ENCODE measurements at regions not wholly inside any gene's neighbourhood (a gene's known extent, or its start where the extent isn't known, plus 50 kb on each side); places are given as distances from the start of the nearest gene placed in this dataset.
A peak's percentile ranks its signal among the peaks of the same experiment; 100 is the strongest.

DNA sequence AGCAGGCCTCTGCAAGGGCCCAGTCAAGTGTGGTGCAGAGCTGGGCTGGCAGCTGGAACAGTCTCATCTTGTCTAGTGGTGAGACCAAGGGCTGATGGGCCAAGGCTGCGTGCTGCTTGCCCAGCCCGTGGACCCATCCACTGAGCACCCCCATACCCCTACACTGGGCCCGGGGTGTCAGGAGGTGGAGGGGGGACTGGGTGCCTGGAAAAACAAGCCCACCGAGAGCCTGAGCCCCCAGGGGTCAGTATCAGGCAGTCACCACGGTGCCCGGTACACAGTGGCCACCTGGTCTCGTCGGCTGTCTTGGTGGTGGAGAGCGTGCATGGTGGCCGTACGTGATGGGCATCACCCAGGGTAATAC is 238.3 kb downstream of the SEC14L1 start:
- 97 to 98% methylated on average over 6 to 8 of the region's 11 CpGs for WGBS, 2 donors
- no peaks in the 10 kb centered on the region for H3K27me3 ChIP-seq
- peak overlapping the region in 3 of 4 donors; percentile 61 to 71 (median 62) for H3K27ac ChIP-seq
- H3K4me1 ChIP-seq = peaks cover 95 to 96% (median 96%) of the 10 kb centered on the region in 4 donors
- ATAC-seq (ENCODE audit: low FRiP score in 2 of 2) = no peak
- H3K9me3 ChIP-seq = no peaks in the 10 kb centered on the region
- H3K4me3 ChIP-seq = no peak overlapping the region
- TF ChIP-seq, protein P1, sequence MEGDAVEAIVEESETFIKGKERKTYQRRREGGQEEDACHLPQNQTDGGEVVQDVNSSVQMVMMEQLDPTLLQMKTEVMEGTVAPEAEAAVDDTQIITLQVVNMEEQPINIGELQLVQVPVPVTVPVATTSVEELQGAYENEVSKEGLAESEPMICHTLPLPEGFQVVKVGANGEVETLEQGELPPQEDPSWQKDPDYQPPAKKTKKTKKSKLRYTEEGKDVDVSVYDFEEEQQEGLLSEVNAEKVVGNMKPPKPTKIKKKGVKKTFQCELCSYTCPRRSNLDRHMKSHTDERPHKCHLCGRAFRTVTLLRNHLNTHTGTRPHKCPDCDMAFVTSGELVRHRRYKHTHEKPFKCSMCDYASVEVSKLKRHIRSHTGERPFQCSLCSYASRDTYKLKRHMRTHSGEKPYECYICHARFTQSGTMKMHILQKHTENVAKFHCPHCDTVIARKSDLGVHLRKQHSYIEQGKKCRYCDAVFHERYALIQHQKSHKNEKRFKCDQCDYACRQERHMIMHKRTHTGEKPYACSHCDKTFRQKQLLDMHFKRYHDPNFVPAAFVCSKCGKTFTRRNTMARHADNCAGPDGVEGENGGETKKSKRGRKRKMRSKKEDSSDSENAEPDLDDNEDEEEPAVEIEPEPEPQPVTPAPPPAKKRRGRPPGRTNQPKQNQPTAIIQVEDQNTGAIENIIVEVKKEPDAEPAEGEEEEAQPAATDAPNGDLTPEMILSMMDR (IDR thresholded peaks at IDR 0.05) = no peak
- TF ChIP-seq POLR2AphosphoS5 (IDR thresholded peaks at IDR 0.05) = no peak
- no peak for TF ChIP-seq POLR2A (IDR thresholded peaks at IDR 0.05)
- TF ChIP-seq EP300 (IDR thresholded peaks at IDR 0.05) = no peak
- DNase-seq = no peak
- peaks cover 0 to 5% (median 0%) of the 10 kb centered on the region in 4 donors for H3K36me3 ChIP-seq

DNA sequence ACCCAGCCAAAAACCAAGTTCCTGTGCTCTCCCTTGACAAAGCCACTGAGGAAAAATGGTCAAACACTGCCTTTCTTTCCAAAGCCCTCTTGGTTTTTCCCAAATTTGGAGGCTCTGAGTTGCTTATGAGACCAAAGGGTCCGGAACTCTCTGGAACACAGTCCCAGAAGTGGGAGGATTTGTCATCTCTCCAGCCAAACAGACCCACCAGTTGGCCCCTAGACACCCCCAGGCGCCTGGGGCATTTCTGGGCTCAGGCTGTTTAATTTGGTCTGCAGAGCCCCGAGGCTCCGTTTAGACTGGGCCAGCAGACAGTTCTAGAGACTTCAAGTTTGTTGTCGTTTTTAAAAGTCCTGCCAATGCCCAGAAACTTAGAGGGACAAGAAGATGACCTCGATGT is 239.1 kb downstream of the SEC14L1 start:
- WGBS, 2 donors = 68 to 77% methylated on average over 5 to 6 of the region's 6 CpGs
- DNase-seq = no peak
- Histone ChIP-seq H3K27me3 (no peaks in the 10 kb centered on the region), H3K4me1 (peaks cover 95 to 96% (median 96%) of the 10 kb centered on the region in 4 donors), H3K36me3 (peaks cover 0 to 5% (median 0%) of the 10 kb centered on the region in 4 donors), H3K9me3 (no peaks in the 10 kb centered on the region), H3K27ac (peak overlapping the region in 3 of 4 donors; percentile 60 to 71 (median 61)), H3K4me3 (no peak overlapping the region)
- TF ChIP-seq POLR2AphosphoS5 (IDR thresholded peaks at IDR 0.05) (no peak), POLR2A (IDR thresholded peaks at IDR 0.05) (no peak), EP300 (IDR thresholded peaks at IDR 0.05) (no peak)
- TF ChIP-seq, protein P1 (IDR thresholded peaks at IDR 0.05) = no peak
- ATAC-seq (ENCODE audit: low FRiP score in 2 of 2) = no peak

DNA sequence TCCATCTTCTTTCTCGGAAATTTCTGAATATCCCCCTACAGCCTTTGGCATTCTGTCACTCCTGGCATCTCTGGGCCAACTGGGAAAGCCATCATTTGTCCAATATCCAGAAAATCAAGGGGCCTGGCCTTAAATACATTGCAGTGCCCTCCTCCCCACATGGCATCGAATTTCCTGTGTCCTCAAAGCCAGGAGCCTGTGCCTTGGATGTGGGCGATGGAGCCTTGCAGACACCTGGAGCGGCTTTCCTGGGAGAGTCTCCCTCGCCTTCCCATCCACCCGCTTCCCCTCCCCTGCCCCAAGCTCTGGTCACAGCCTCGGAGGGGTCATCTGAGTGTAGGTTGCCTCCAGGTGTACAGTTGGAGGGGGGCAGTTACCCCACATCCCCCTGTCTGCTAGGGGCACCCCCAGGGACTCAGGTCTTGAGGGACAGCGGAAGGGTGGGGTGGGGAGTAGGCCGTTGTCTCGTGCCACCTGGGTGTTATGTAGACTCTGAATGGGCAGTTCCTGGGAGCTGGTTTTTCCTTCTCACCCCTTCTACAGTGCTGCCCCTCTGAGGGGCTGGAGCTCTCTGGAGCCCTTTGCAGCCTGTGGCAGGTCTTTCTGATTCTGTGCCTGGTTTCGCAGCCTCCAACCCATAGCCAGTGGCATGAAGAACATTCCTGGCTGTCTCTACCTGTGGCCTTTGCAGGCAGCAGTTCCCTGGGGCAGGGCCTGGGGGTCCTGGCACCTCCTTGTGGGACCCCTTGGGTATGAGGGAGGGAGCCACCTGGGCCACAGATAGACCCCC is 239.8 kb downstream of the SEC14L1 start:
- peaks cover 0 to 5% (median 0%) of the 10 kb centered on the region in 4 donors for H3K36me3 ChIP-seq
- H3K4me3 ChIP-seq = no peak overlapping the region
- ATAC-seq (ENCODE audit: low FRiP score in 2 of 2) (no peak), DNase-seq (no peak)
- H3K9me3 ChIP-seq = no peaks in the 10 kb centered on the region
- TF ChIP-seq POLR2A (IDR thresholded peaks at IDR 0.05) = no peak
- TF ChIP-seq, protein P1 (IDR thresholded peaks at IDR 0.05) = no peak
- no peak for TF ChIP-seq POLR2AphosphoS5 (IDR thresholded peaks at IDR 0.05)
- TF ChIP-seq EP300 (IDR thresholded peaks at IDR 0.05) = no peak
- WGBS, 2 donors = 74 to 96% methylated on average over 6 to 10 of the region's 11 CpGs
- peaks cover 95 to 96% (median 96%) of the 10 kb centered on the region in 4 donors for H3K4me1 ChIP-seq
- no peaks in the 10 kb centered on the region for H3K27me3 ChIP-seq
- H3K27ac ChIP-seq = peak overlapping the region in 3 of 4 donors; percentile 57 to 71 (median 60)

DNA sequence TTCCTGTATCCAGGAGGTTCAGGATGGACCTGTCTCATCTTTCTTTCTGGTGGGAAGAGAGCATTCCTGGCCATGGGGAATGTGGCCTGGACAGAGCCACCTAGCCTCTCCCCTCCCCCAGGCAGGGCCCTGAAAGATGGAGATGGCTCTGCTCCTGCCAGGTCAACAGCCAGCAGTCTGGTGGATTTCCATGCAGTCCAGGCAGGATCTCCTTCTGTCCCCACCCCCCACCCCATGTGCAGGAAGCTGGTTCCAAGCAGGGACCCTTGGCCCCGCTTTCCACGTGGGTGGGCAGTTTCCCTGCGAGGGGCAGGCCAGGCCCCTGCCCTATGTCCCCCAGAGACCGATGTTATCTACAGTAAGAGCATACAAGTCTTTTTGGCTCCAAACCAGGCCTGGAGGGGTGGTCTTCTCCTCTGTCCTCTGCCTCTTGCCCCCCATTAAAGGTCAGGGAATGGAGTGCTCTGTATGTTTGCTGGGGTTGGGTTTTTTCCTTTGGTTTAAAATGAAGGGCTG is 240.5 kb downstream of the SEC14L1 start:
- Histone ChIP-seq H3K36me3 (peaks cover 0 to 5% (median 0%) of the 10 kb centered on the region in 4 donors), H3K27me3 (no peaks in the 10 kb centered on the region), H3K27ac (peak overlapping the region in 3 of 4 donors; percentile 7 to 57 (median 26)), H3K9me3 (no peaks in the 10 kb centered on the region), H3K4me3 (no peak overlapping the region), H3K4me1 (peaks cover 95 to 96% (median 96%) of the 10 kb centered on the region in 4 donors)
- DNase-seq (no peak), ATAC-seq (ENCODE audit: low FRiP score in 2 of 2) (no peak)
- TF ChIP-seq POLR2A (IDR thresholded peaks at IDR 0.05) = no peak
- TF ChIP-seq, protein P1 (IDR thresholded peaks at IDR 0.05) = no peak
- TF ChIP-seq POLR2AphosphoS5 (IDR thresholded peaks at IDR 0.05) = no peak
- TF ChIP-seq EP300 (IDR thresholded peaks at IDR 0.05) = no peak
- 55 to 58% methylated on average over 4 of the region's 4 CpGs for WGBS, 2 donors

All from upper lobe of left lung (tissue), 6 donors.